ENCODE measurements at regions not wholly inside any gene's neighbourhood (a gene's known extent, or its start where the extent isn't known, plus 50 kb on each side); places are given as distances from the start of the nearest gene placed in this dataset.
A peak's percentile ranks its signal among the peaks of the same experiment; 100 is the strongest.

DNA sequence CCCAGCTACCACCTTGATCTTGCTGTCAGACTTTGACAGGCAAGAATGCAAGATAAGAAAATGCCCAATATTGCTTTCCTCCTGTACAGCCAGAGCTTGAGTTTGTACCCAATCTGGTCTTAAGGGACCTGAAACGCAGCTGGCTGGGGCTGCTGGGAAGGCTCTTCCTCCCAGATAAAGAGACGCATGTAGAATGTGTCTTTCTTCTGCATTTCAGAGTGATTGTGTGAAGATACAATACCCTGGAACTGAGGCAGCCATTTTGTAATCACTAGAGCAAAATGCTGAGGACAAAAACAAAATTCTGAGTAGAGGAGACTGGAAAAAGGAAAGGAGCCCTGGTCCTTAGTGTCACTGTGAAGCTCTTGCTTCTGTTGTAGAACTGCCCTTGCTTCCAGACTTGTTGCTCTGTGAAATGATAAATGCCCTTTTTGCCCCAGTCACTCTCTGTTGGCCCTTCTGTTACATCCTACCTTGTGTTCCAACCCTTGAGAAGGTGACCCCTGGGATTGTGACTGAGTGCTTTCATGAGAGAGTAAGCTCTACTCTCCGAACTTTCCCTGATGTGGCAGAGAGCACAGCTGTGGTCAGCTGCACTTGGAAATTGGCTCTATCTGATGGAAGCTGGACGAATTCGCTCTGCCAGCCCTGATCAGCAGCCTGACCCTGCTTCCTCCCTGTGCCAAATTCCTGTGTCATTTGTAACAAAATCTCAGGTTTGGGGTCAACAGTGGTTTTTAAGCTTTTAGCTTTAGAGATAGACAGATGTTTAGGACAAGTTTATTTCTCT, 137.4 kb upstream of the RBMS1 start:
- DNase-seq (ENCODE audit: low spot score): no peak
- TF ChIP-seq, protein P1, sequence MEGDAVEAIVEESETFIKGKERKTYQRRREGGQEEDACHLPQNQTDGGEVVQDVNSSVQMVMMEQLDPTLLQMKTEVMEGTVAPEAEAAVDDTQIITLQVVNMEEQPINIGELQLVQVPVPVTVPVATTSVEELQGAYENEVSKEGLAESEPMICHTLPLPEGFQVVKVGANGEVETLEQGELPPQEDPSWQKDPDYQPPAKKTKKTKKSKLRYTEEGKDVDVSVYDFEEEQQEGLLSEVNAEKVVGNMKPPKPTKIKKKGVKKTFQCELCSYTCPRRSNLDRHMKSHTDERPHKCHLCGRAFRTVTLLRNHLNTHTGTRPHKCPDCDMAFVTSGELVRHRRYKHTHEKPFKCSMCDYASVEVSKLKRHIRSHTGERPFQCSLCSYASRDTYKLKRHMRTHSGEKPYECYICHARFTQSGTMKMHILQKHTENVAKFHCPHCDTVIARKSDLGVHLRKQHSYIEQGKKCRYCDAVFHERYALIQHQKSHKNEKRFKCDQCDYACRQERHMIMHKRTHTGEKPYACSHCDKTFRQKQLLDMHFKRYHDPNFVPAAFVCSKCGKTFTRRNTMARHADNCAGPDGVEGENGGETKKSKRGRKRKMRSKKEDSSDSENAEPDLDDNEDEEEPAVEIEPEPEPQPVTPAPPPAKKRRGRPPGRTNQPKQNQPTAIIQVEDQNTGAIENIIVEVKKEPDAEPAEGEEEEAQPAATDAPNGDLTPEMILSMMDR (IDR thresholded peaks at IDR 0.05): no peak
- H3K4me3 ChIP-seq: peak overlapping the region; percentile 13
- no peak overlapping the region for H3K27ac ChIP-seq

DNA sequence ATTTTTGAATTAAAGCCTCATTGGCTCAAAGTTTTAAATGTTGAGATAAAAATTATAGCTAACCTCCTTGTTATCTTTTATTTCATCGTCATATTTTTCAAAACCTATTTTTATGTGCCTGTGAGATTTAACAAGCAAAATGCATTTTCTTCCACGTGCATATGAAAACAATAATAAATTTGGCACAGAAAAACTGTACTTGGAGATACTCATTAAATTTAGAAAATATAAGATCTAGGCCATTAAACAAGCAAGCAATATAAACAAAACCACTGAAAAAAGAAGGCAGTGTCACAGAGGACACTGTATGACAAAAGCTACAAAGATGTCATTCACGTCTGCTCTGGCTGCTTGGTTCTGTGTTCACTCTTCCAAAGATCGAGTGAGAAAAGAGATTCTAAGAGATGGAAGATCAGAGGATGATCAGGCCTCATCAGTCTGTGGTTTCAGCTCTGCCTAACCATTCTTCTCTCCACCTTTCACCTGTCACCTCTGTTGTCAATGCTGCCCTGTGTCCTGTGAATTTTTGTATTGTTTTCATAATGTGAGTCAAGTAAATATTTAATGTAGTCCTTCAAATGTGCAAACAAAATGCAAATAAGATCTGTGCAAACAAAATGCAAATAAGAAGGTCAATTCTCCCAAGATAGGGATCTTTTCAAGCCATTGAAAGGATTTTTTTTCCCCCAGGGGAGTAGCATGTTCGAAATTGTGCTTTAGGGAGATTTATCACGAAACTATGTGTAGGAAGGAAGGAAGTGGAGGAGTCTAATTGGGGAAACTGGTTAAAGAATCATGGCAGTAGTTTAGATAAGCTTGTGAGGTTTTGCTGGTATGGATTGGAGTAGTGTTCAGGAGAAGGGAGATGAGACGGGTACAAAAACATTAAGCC, 138.7 kb upstream of the RBMS1 start:
- TF ChIP-seq, protein P1 (IDR thresholded peaks at IDR 0.05): no peak
- Histone ChIP-seq H3K27ac (no peak overlapping the region), H3K4me3 (no peak overlapping the region)
- no peak for DNase-seq (ENCODE audit: low spot score)

DNA sequence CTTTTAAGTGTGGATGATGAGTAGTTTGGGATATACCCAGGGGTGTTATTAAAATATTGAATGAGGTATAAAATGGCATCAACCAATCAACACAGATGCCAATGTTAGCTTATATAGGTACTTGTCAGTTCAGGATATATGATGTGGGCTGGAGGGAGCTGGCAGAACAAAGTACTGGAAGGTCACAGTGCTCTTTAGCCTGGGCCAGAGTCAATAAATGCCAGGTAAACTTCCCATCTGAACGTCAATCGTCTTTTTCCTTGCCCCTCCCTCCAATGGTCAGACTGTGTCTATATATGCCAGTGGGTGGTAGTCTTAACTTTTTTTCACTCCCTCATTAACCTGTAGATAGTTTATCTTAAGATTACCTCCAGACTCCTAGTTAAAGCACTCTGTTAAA, 140.8 kb upstream of the RBMS1 start:
- H3K4me3 ChIP-seq: no peak overlapping the region
- H3K27ac ChIP-seq: no peak overlapping the region
- TF ChIP-seq, protein P1 (IDR thresholded peaks at IDR 0.05): no peak
- DNase-seq (ENCODE audit: low spot score): no peak

DNA sequence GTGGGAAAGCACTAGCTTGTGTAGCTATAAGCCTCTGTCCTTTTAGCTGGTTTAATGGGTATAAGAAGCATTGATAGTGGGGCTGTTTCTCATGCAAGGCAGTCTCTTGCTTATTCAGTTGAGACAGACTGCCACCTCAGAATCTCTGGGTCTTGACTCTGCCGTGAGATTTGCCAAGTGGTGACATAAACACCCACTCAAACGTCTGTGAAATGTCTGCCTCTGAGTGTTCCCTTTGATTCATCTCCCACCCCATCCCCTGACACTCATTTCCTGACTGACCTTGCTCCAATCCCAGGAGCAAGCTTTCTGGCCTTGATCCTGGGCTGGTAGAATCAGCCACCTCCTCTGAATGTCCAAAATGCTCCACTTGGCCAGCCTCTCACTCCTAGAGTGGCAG, 141.9 kb upstream of the RBMS1 start:
- Histone ChIP-seq H3K27ac (peak overlapping the region; percentile 21 to 42), H3K4me3 (peak overlapping the region; percentile 51)
- TF ChIP-seq, protein P1 (IDR thresholded peaks at IDR 0.05): no peak
- no peak for DNase-seq (ENCODE audit: low spot score)

DNA sequence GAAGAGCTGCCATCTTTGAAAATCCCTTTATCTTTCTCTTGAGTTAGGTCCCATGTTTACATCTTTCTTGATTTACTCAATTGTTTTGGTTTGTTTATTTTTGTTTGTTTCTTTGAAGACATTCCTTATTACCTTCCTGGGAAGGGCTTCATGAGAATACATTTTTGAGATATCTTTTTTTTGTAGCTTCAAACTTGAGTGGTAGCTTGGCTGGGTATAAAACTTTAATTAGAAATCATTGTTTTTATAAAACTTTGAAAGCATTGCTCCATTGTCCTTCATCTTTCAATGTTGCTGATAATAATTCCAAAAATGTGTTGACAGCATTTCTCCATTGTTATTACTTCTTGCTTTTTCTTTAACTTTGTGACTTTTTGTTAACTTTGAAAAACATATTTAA, 145.9 kb upstream of the RBMS1 start:
- Histone ChIP-seq H3K27ac (no peak overlapping the region), H3K4me3 (no peak overlapping the region)
- DNase-seq (ENCODE audit: low spot score): no peak
- TF ChIP-seq, protein P1 (IDR thresholded peaks at IDR 0.05): no peak

DNA sequence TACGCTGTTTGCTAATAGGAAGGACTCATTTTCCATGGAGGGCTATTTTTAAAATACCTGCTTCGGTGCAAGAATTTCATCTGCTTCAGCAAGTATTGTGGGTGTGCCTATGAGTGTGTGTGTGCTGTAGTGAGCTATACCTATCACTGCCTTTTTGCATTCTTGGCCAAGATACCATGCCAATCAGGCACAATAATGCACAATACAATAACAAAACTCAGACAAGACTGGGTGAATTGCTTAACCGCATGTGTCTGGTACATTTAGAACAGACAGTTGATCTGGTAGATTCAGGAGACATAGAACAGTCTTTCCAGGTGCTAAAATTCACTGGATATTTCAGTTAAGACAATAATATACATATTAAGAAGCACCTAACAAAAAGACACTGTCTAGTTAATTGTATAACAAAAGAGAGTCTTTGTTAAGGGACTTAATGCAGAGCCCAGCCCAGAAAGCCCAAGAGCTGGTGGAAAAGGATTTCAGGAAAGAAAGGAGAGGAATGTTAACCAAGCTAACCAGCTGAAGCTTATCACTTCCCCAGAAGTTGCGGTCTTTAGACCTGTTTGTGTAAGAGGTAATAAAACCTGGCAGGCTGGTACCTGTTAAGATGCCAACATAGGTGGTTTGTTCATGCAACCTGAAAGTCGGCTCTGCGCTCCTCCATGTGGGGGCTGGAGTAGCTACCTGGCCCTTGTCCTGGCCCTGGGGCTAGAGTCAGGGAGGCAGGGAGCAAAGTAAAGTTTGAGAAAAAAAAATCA, 153.3 kb upstream of the RBMS1 start:
- Histone ChIP-seq H3K4me3 (no peak overlapping the region), H3K27ac (no peak overlapping the region)
- TF ChIP-seq, protein P1 (IDR thresholded peaks at IDR 0.05): no peak
- no peak for DNase-seq (ENCODE audit: low spot score)

Measured in coronary artery (tissue), 2 donors.